ENCODE measurements at regions not wholly inside any gene's neighbourhood (a gene's known extent, or its start where the extent isn't known, plus 50 kb on each side); places are given as distances from the start of the nearest gene placed in this dataset.

GRCh38 chr2:120528693-120529076 is 182.7 kb downstream of the INHBB start:
- DNase-seq (no peak), FAIRE-seq (no peak)
- peaks cover 4% of the 10 kb centered on the region for H3K27me3 ChIP-seq (ENCODE audit: control insufficient read depth, insufficient read depth, low read length)
- H3K27ac ChIP-seq (ENCODE audit: low read depth in 2 of 2, low read length in 2 of 2) = no peak overlapping the region
- no peaks in the 10 kb centered on the region for H3K36me3 ChIP-seq (ENCODE audit: control insufficient read depth in 2 of 3, insufficient read depth in 3 of 3, low read length in 3 of 3)
- H3K9me3 ChIP-seq (ENCODE audit: control insufficient read depth in 2 of 3, insufficient read depth in 1 of 3, low read length in 3 of 3) = peaks cover 0 to 10% (median 0%) of the 10 kb centered on the region in 3 donors
- intact Hi-C loops (cut with DNase I) = no loop called here
- H3K4me3 ChIP-seq (ENCODE audit: low read length in 3 of 3) = no peak overlapping the region
- no peak overlapping the region for H3K9ac ChIP-seq (ENCODE audit: low read length in 3 of 3)
- H3K4me1 ChIP-seq (ENCODE audit: control insufficient read depth in 2 of 3, insufficient read depth in 2 of 3, low read depth in 1 of 3, low read length in 3 of 3) = peaks cover 0 to 13% (median 6%) of the 10 kb centered on the region in 3 donors
- TF ChIP-seq CTCF (IDR thresholded peaks at IDR 0.05; ENCODE audit: borderline replicate concordance, extremely low read depth, insufficient read depth) = no peak

- Histone ChIP-seq H3K27ac (ENCODE audit: low read depth in 2 of 2, low read length in 2 of 2) (no peak overlapping the region), H3K9me3 (ENCODE audit: control insufficient read depth in 2 of 3, insufficient read depth in 1 of 3, low read length in 3 of 3) (peaks cover 0 to 10% (median 0%) of the 10 kb centered on the region in 3 donors), H3K27me3 (ENCODE audit: control insufficient read depth, insufficient read depth, low read length) (peaks cover 2% of the 10 kb centered on the region), H3K4me1 (ENCODE audit: control insufficient read depth in 2 of 3, insufficient read depth in 2 of 3, low read depth in 1 of 3, low read length in 3 of 3) (peaks cover 0 to 6% (median 5%) of the 10 kb centered on the region in 3 donors), H3K4me3 (ENCODE audit: low read length in 3 of 3) (no peak overlapping the region), H3K9ac (ENCODE audit: low read length in 3 of 3) (no peak overlapping the region), H3K36me3 (ENCODE audit: control insufficient read depth in 2 of 3, insufficient read depth in 3 of 3, low read length in 3 of 3) (no peaks in the 10 kb centered on the region)
- no peak for FAIRE-seq
- TF ChIP-seq CTCF (IDR thresholded peaks at IDR 0.05; ENCODE audit: borderline replicate concordance, extremely low read depth, insufficient read depth) = no peak
- intact Hi-C loops (cut with DNase I) = no loop called here
- DNase-seq = no peak
These were observed 184.8 kb downstream of the INHBB start for GRCh38 chr2:120530781-120531180.

GRCh38 chr2:120531365-120531764 is 185.4 kb downstream of the INHBB start:
- FAIRE-seq (no peak), DNase-seq (no peak)
- H3K27me3 ChIP-seq (ENCODE audit: control insufficient read depth, insufficient read depth, low read length) = peaks cover 2% of the 10 kb centered on the region
- no peak for TF ChIP-seq CTCF (IDR thresholded peaks at IDR 0.05; ENCODE audit: borderline replicate concordance, extremely low read depth, insufficient read depth)
- no peak overlapping the region for H3K9ac ChIP-seq (ENCODE audit: low read length in 3 of 3)
- no peak overlapping the region for H3K27ac ChIP-seq (ENCODE audit: low read depth in 2 of 2, low read length in 2 of 2)
- H3K4me3 ChIP-seq (ENCODE audit: low read length in 3 of 3) = no peak overlapping the region
- H3K9me3 ChIP-seq (ENCODE audit: control insufficient read depth in 2 of 3, insufficient read depth in 1 of 3, low read length in 3 of 3) = peaks cover 0 to 10% (median 0%) of the 10 kb centered on the region in 3 donors
- H3K36me3 ChIP-seq (ENCODE audit: control insufficient read depth in 2 of 3, insufficient read depth in 3 of 3, low read length in 3 of 3) = no peaks in the 10 kb centered on the region
- intact Hi-C loops (cut with DNase I) = no loop called here
- H3K4me1 ChIP-seq (ENCODE audit: control insufficient read depth in 2 of 3, insufficient read depth in 2 of 3, low read depth in 1 of 3, low read length in 3 of 3) = peaks cover 0 to 5% (median 4%) of the 10 kb centered on the region in 3 donors

All from kidney (tissue), 13 donors.